SK-N-SH (cell line): ENCODE measurements at regions not wholly inside any gene's neighbourhood (a gene's known extent, or its start where the extent isn't known, plus 50 kb on each side); places are given as distances from the start of the nearest gene placed in this dataset.
"Not testable (repeated sequence)": the region's sequence is repeated elsewhere in the genome, so short reads cannot be mapped to it uniquely, and the experiment has no call there.

Experiments used
- CTCF ChIA-PET: fragments of 300-600, 350-600 bp; formaldehyde crosslinking; extraction: SDS; loops from one replicate; lab custom pipeline; 2021; lab: Yijun Ruan, JAX
- POLR2A ChIA-PET: fragments of 350-600 bp; sonication (Branson Sonifier 250); formaldehyde crosslinking; extraction: SDS; loops from one replicate; lab custom pipeline; 2020; ENCODE audit warnings: antibody characterized with exemption, inconsistent platforms; lab: Yijun Ruan, JAX
- DNase-seq: peaks from one replicate; pipeline ENCODE4 v3.0.0; 2012
- H2AFZ ChIP-seq: fragments of 200-600 bp; sonication (generic); 2 replicates; pipeline ENCODE4 v1.8.1; 2016; ENCODE audit warnings: antibody characterized with exemption, mild to moderate bottlenecking, low read depth
- H3F3A ChIP-seq: fragments of 200-600 bp; sonication (generic); replicated peaks from 2 replicates; pipeline ENCODE3; 2016; ENCODE audit warnings: antibody characterized with exemption, mild to moderate bottlenecking; ENCODE audit not compliant: insufficient read depth
- H3K27ac ChIP-seq, 2 experiments: fragments of 200-500 bp in 1 of 2; fragments of 200-600 bp in 1 of 2; sonication (Bioruptor generic) in 1 of 2; sonication (generic), shearing (Covaris generic) in 1 of 2; 2 replicates each; pipeline versions ENCODE4 v1.5.1 to v1.6.1; 2014 to 2016; ENCODE audit warnings: low read depth in 2 of 2, inconsistent platforms in 1 of 2, low read length in 1 of 2, mild to moderate bottlenecking in 1 of 2, mixed read lengths in 1 of 2
- H3K27me3 ChIP-seq: fragments of 200-600 bp; sonication (generic), shearing (Covaris generic); 2 replicates; pipeline ENCODE4 v1.6.1; 2016; ENCODE audit warnings: mixed run types; ENCODE audit not compliant: insufficient read depth
- H3K36me3 ChIP-seq, 2 experiments: fragments of 200-500 bp in 1 of 2; fragments of 200-600 bp in 1 of 2; sonication (Bioruptor generic) in 1 of 2; sonication (generic) in 1 of 2; replicated peaks in 1 of 2; 2 replicates each; pipeline versions ENCODE3 to v1.5.1; 2014 to 2016; ENCODE audit warnings: low read length in 1 of 2, mild to moderate bottlenecking in 1 of 2; ENCODE audit not compliant: insufficient read depth in 2 of 2, control insufficient read depth in 1 of 2
- H3K4me1 ChIP-seq, 2 experiments: fragments of 200-500 bp in 1 of 2; fragments of 200-600 bp in 1 of 2; sonication (Bioruptor generic) in 1 of 2; sonication (generic), shearing (Covaris generic) in 1 of 2; 2 replicates each; pipeline versions ENCODE4 v1.5.1 to v1.6.1; 2014 to 2016; ENCODE audit warnings: low read depth in 1 of 2, low read length in 1 of 2, mixed run types in 1 of 2; ENCODE audit not compliant: insufficient read depth in 2 of 2, control insufficient read depth in 1 of 2
- H3K4me2 ChIP-seq: fragments of 200-600 bp; sonication (generic), shearing (Covaris generic); 2 replicates; pipeline ENCODE4 v1.6.1; 2017; ENCODE audit warnings: mixed run types
- H3K4me3 ChIP-seq, 2 experiments: fragments of 200-500 bp in 1 of 2; fragments of 200-600 bp in 1 of 2; sonication (Bioruptor generic) in 1 of 2; sonication (generic), shearing (Covaris generic) in 1 of 2; 2 replicates each; pipeline versions ENCODE4 v1.5.1 to v1.8.1; 2014 to 2016; ENCODE audit warnings: low read depth in 2 of 2, inconsistent platforms in 1 of 2, low read length in 1 of 2, mild to moderate bottlenecking in 1 of 2, mixed read lengths in 1 of 2, moderate library complexity in 1 of 2
- H3K79me2 ChIP-seq: fragments of 200-600 bp; sonication (generic); 2 replicates; pipeline ENCODE4 v1.8.1; 2017; ENCODE audit warnings: mild to moderate bottlenecking; ENCODE audit not compliant: insufficient read depth
- H3K9ac ChIP-seq: fragments of 200-600 bp; sonication (generic); 2 replicates; pipeline ENCODE4 v1.6.1; 2017; ENCODE audit warnings: mixed run types
- H3K9me2 ChIP-seq: fragments of 200-600 bp; sonication (generic); 2 replicates; pipeline ENCODE4 v1.6.1; 2017; ENCODE audit warnings: mixed run types
- H3K9me3 ChIP-seq: fragments of 200-600 bp; sonication (generic); 2 replicates; pipeline ENCODE4 v1.6.1; 2017; ENCODE audit warnings: mixed run types, mild to moderate bottlenecking, moderate library complexity
- H4K20me1 ChIP-seq: fragments of 200-600 bp; sonication (generic); 2 replicates; pipeline ENCODE4 v1.6.1; 2017; ENCODE audit warnings: mild to moderate bottlenecking, mixed run types; ENCODE audit not compliant: insufficient read depth
- CHD2 ChIP-seq: fragments of 150-350 bp; IDR thresholded peaks from 2 replicates; pipeline ENCODE4 v1.6.1; 2018; ENCODE audit warnings: low read length; ENCODE audit not compliant: partially characterized antibody
- CTCF ChIP-seq: fragments of 200-600 bp; sonication (generic); IDR thresholded peaks from 2 replicates; pipeline ENCODE4 v1.6.1; 2017; ENCODE audit warnings: antibody characterized with exemption, mild to moderate bottlenecking, moderate library complexity
- EP300 ChIP-seq, 2 experiments: IDR thresholded peaks; 2 replicates each; pipeline versions ENCODE4 v1.4.0 to v1.6.1; 2012; ENCODE audit warnings: borderline replicate concordance in 1 of 2, low read depth in 1 of 2, low read length in 1 of 2
- EZH2phosphoT487 ChIP-seq: fragments of 200-600 bp; sonication (generic); IDR thresholded peaks from 2 replicates; pipeline ENCODE4 v1.6.1; 2017; ENCODE audit warnings: low read depth, mixed run types, mild to moderate bottlenecking, antibody characterized with exemption, moderate library complexity, borderline replicate concordance
- FOSL2 ChIP-seq: IDR thresholded peaks from 2 replicates; pipeline ENCODE4 v1.4.0; 2012; ENCODE audit warnings: low read depth, mild to moderate bottlenecking, moderate library complexity, borderline replicate concordance
- FOXJ3 ChIP-seq: sonication (generic); formaldehyde crosslinking; IDR thresholded peaks from 2 replicates; pipeline ENCODE4 v1.5.1; 2020; ENCODE audit warnings: mild to moderate bottlenecking, missing genetic modification reagents
- FOXM1 ChIP-seq: IDR thresholded peaks from 2 replicates; pipeline ENCODE4 v1.4.0; 2012; ENCODE audit warnings: low read depth, mild to moderate bottlenecking
- GABPA ChIP-seq: IDR thresholded peaks from 2 replicates; pipeline ENCODE4 v1.4.0; 2012; ENCODE audit warnings: low read depth, mild to moderate bottlenecking
- NFIC ChIP-seq: IDR thresholded peaks from 2 replicates; pipeline ENCODE4 v1.4.0; 2012; ENCODE audit warnings: borderline replicate concordance
- NRF1 ChIP-seq: IDR thresholded peaks from 2 replicates; pipeline ENCODE4 v1.6.1; 2012; ENCODE audit warnings: low read depth, mild to moderate bottlenecking, low read length
- POLR2AphosphoS5 ChIP-seq: IDR thresholded peaks from 2 replicates; pipeline ENCODE4 v1.6.1; 2012; ENCODE audit warnings: low read depth, low read length
- RAD21 ChIP-seq: IDR thresholded peaks from 2 replicates; pipeline ENCODE4 v1.6.1; 2012; ENCODE audit warnings: mild to moderate bottlenecking, low read length
- REST ChIP-seq: IDR thresholded peaks from 2 replicates; pipeline ENCODE4 v1.6.1; 2012; ENCODE audit warnings: mild to moderate bottlenecking, low read depth, low read length, moderate library complexity
- SIN3A ChIP-seq: IDR thresholded peaks from 2 replicates; pipeline ENCODE4 v1.6.1; 2012; ENCODE audit warnings: low read depth, mild to moderate bottlenecking, low read length, moderate library complexity, borderline replicate concordance
- TAF1 ChIP-seq: IDR thresholded peaks from 2 replicates; pipeline ENCODE4 v1.6.1; 2012; ENCODE audit warnings: low read depth, mild to moderate bottlenecking, low read length, moderate library complexity, borderline replicate concordance
- YY1 ChIP-seq: IDR thresholded peaks from 2 replicates; pipeline ENCODE4 v1.4.0; 2012; ENCODE audit warnings: low read depth, mild to moderate bottlenecking
- WGBS: methylation state at CpG from one replicate; pipeline ENCODE4 v1.1.6; 2017; ENCODE audit warnings: low lambda C conversion rate; 5-methylcytosine and 5-hydroxymethylcytosine counted together
- TF ChIP-seq, protein P1 (sequence below): IDR thresholded peaks from 2 replicates; pipeline ENCODE4 v1.4.0; 2012; ENCODE audit warnings: low read depth, borderline replicate concordance

GRCh38 chrX:113192418-113192817, 351.8 kb upstream of the AMOT start:
- Histone ChIP-seq H3K27me3 (no peaks in the 10 kb centered on the region), H3K4me3 (no peak overlapping the region), H3K79me2 (no peaks in the 10 kb centered on the region), H3K4me1 (no peaks in the 10 kb centered on the region), H4K20me1 (no peaks in the 10 kb centered on the region), H3K9ac (no peak overlapping the region), H3F3A (no peaks in the 10 kb centered on the region), H3K27ac (no peak overlapping the region), H3K36me3 (no peaks in the 10 kb centered on the region)
- CTCF ChIA-PET, result interaction anchor here (0.6 kb wide), 1 partner anchor 180 kb away, joined by 3 read pairs; no protein-coding TSS in a partner anchor
- TF ChIP-seq NFIC, result no peak
- TF ChIP-seq, all 33 proteins: peak for 0
- no peak overlapping the region for H3K4me2 ChIP-seq
- no peaks in the 10 kb centered on the region for H3K9me2 ChIP-seq
- no peaks in the 10 kb centered on the region for H3K9me3 ChIP-seq
- POLR2A ChIA-PET, result no interaction called here
- H2AFZ ChIP-seq, result no peak overlapping the region
- no peak for DNase-seq

DNA sequence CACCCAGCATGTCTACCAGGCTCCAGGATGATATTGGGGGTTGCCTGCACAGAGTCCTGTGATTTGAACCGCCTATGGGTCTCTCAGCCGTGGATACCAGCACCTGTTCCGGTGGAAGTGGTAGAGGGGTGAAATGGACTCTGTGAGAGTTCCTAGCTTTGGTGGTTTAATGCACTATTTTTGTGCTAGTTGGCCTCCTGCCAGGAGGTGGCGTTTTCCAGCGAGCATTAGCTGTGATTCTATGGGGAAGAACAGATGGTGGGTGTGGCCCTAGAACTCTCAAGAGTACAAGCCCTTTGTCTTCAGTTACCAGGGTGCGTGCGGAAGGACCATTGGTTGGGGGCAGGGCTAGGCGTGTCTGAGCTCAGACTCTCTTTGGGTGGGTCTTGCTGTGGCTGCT, 316.9 kb upstream of the AMOT start:
- Histone ChIP-seq H3K79me2 (no peaks in the 10 kb centered on the region), H3K4me1 (no peaks in the 10 kb centered on the region), H3F3A (no peaks in the 10 kb centered on the region), H3K27ac (no peak overlapping the region), H3K27me3 (no peaks in the 10 kb centered on the region), H3K9me2 (no peaks in the 10 kb centered on the region), H3K4me3 (no peak overlapping the region), H4K20me1 (no peaks in the 10 kb centered on the region), H3K4me2 (no peak overlapping the region)
- POLR2A ChIA-PET, result no interaction called here
- TF ChIP-seq TAF1 (no peak), NRF1 (no peak), FOSL2 (no peak), SIN3A (no peak), RAD21 (no peak), FOXJ3 (CRISPR knock-in tag) (no peak), POLR2AphosphoS5 (no peak), EP300 (IDR thresholded peaks at IDR 0.05; ENCODE audit: borderline replicate concordance in 1 of 2, low read depth in 1 of 2, low read length in 1 of 2) (no peak), REST (no peak), CHD2 (no peak), FOXM1 (no peak), GABPA (no peak), EZH2phosphoT487 (no peak), YY1 (no peak), CTCF (no peak)
- TF ChIP-seq, protein P1, sequence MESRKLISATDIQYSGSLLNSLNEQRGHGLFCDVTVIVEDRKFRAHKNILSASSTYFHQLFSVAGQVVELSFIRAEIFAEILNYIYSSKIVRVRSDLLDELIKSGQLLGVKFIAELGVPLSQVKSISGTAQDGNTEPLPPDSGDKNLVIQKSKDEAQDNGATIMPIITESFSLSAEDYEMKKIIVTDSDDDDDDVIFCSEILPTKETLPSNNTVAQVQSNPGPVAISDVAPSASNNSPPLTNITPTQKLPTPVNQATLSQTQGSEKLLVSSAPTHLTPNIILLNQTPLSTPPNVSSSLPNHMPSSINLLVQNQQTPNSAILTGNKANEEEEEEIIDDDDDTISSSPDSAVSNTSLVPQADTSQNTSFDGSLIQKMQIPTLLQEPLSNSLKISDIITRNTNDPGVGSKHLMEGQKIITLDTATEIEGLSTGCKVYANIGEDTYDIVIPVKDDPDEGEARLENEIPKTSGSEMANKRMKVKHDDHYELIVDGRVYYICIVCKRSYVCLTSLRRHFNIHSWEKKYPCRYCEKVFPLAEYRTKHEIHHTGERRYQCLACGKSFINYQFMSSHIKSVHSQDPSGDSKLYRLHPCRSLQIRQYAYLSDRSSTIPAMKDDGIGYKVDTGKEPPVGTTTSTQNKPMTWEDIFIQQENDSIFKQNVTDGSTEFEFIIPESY, result no peak
- TF ChIP-seq, all 33 proteins: peak for 0
- Histone ChIP-seq H2AFZ (no peak overlapping the region), H3K9ac (no peak overlapping the region), H3K9me3 (no peaks in the 10 kb centered on the region), H3K36me3 (no peaks in the 10 kb centered on the region)
- CTCF ChIA-PET, result interaction anchor here (0.8 kb wide), 1 partner anchor 359 kb away, joined by 3 read pairs; no protein-coding TSS in a partner anchor
- 5% methylated on average over 5 of the region's 8 CpGs for WGBS
- no peak for DNase-seq

DNA sequence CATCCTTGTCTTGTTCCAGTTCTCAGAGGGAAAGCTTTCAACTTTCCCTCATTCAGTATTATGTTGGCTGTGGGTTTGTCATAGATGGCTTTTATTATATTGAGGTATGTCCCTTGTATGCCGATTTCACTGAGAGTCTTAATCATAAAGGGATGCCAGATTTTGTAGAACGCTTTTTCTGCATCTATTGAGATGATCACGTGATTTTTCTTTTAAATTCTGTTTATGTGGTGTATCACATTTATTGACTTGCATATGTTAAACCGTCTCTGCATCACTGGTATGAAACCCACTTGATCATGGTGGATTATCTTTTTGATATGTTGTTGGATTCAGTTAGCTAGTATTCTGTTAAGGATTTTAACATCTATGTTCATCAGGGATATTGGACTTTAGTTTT, 313.7 kb upstream of the AMOT start:
- H3K4me2 ChIP-seq, H3K4me1 ChIP-seq, POLR2A ChIA-PET, H3K27me3 ChIP-seq, H4K20me1 ChIP-seq, DNase-seq, H3K9me2 ChIP-seq, H3K27ac ChIP-seq, H3K9me3 ChIP-seq, H3K79me2 ChIP-seq, H3F3A ChIP-seq, H3K36me3 ChIP-seq, H3K9ac ChIP-seq, H3K4me3 ChIP-seq, H2AFZ ChIP-seq, CTCF ChIA-PET: not testable (repeated sequence)
- WGBS, result 17% methylated on average over 4 of the region's 4 CpGs
